ENCODE measurements at regions not wholly inside any gene's neighbourhood (a gene's known extent, or its start where the extent isn't known, plus 50 kb on each side); places are given as distances from the start of the nearest gene placed in this dataset.
"Not testable (repeated sequence)": the region's sequence is repeated elsewhere in the genome, so short reads cannot be mapped to it uniquely, and the experiment has no call there.

DNA sequence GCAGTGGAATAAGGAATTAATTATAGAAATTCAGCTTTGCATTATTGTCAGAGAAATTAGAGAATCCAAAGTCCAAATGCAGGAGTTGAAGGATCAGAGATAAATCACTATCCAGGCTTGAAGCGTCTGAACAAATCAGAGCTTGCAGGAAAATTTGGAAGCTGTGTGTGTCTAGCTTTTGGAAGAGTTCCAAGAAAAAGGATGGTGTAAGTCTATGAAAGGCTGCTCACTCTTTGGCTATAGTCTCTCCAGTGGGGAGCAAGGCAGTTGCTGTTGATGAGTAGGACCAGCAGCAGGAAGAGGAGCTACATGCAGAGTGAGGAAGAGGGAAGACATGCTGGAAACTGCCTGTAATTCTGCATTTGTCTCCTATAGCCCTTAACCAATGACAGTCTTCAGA is 464.3 kb upstream of the GRM7 start:
- no peak overlapping the region for H3K27ac Mint-ChIP-seq

DNA sequence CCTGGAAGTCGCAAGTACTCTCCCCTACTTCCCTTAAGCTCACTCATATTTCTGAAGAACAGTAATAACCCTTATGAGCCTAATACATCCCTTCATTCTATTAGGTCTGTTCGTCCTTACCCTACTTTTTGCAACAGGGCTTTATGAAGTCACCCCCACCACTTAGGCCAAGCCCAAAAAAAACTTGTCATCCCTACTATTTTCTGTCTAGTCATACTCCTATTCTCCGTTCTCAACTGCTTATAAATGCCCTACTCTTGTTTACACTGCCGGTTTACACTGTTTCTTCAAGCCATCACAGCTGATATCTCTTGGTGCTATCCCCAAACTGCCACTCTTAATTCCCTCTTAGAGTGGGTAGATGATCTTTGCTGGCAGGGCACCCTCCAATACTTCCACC is 458.2 kb upstream of the GRM7 start:
- H3K36me3 Mint-ChIP-seq (ENCODE audit: low read depth); ATAC-seq; H3K4me1 Mint-ChIP-seq (ENCODE audit: low read depth); intact Hi-C loops (cut with micrococcal nuclease); POLR2A ChIA-PET; H3K9me3 Mint-ChIP-seq; H3K4me3 Mint-ChIP-seq; H3K27ac Mint-ChIP-seq; H3K27me3 Mint-ChIP-seq; CTCF ChIA-PET; DNase-seq: not testable (repeated sequence)

More for the DNA sequence above, 464.3 kb upstream of the GRM7 start:
- intact Hi-C loops (cut with micrococcal nuclease), result no loop called here
- TF ChIP-seq CTCF (IDR thresholded peaks at IDR 0.05), result no peak
- DNase-seq (no peak), ATAC-seq (no peak)
- no peaks in the 10 kb centered on the region for H3K4me1 Mint-ChIP-seq (ENCODE audit: low read depth)
- ChIA-PET CTCF (no interaction called here), POLR2A (no interaction called here)
- H3K4me3 Mint-ChIP-seq, result no peak overlapping the region
- H3K9me3 Mint-ChIP-seq, result no peaks in the 10 kb centered on the region
- H3K36me3 Mint-ChIP-seq (ENCODE audit: low read depth), result no peaks in the 10 kb centered on the region
- no peaks in the 10 kb centered on the region for H3K27me3 Mint-ChIP-seq

GRCh38 chr3:6406923-6407322 is 454.0 kb upstream of the GRM7 start:
- H3K27me3 Mint-ChIP-seq; DNase-seq; H3K36me3 Mint-ChIP-seq (ENCODE audit: low read depth); H3K4me3 Mint-ChIP-seq; H3K4me1 Mint-ChIP-seq (ENCODE audit: low read depth); ATAC-seq; H3K9me3 Mint-ChIP-seq; intact Hi-C loops (cut with micrococcal nuclease); POLR2A ChIA-PET; H3K27ac Mint-ChIP-seq: not testable (repeated sequence)
- CTCF ChIA-PET, result interaction anchor here (0.7 kb wide), 1 partner anchor 43 kb away, joined by 4 read pairs; no protein-coding TSS in a partner anchor

- no peak for DNase-seq
- H3K4me3 Mint-ChIP-seq, result no peak overlapping the region
- no peaks in the 10 kb centered on the region for H3K4me1 Mint-ChIP-seq (ENCODE audit: low read depth)
These were observed 444.8 kb upstream of the GRM7 start for GRCh38 chr3:6416049-6416661.

GRCh38 chr3:6417174-6417573 is 443.7 kb upstream of the GRM7 start:
- ATAC-seq (no peak), DNase-seq (no peak)
- no peak overlapping the region for H3K27ac Mint-ChIP-seq
- CTCF ChIA-PET, result no interaction called here
- no peaks in the 10 kb centered on the region for H3K27me3 Mint-ChIP-seq
- no peak for TF ChIP-seq CTCF (IDR thresholded peaks at IDR 0.05)
- POLR2A ChIA-PET, result no interaction called here
- intact Hi-C loops (cut with micrococcal nuclease), result no loop called here
- H3K4me1 Mint-ChIP-seq (ENCODE audit: low read depth), result no peaks in the 10 kb centered on the region
- H3K4me3 Mint-ChIP-seq, result no peak overlapping the region
- H3K36me3 Mint-ChIP-seq (ENCODE audit: low read depth), result no peaks in the 10 kb centered on the region
- H3K9me3 Mint-ChIP-seq, result peaks cover 6% of the 10 kb centered on the region

More at GRCh38 chr3:6416049-6416661, 444.8 kb upstream of the GRM7 start:
- peaks cover 6% of the 10 kb centered on the region for H3K9me3 Mint-ChIP-seq
- POLR2A ChIA-PET, result no interaction called here
- no peak for ATAC-seq
- H3K36me3 Mint-ChIP-seq (ENCODE audit: low read depth), result no peaks in the 10 kb centered on the region
- H3K27me3 Mint-ChIP-seq, result no peaks in the 10 kb centered on the region
- H3K27ac Mint-ChIP-seq, result no peak overlapping the region
- intact Hi-C loops (cut with micrococcal nuclease), result no loop called here
- TF ChIP-seq CTCF (IDR thresholded peaks at IDR 0.05), result no peak
- CTCF ChIA-PET, result no interaction called here

GRCh38 chr3:6418485-6418884 is 442.4 kb upstream of the GRM7 start:
- Mint-ChIP-seq H3K4me3 (no peak overlapping the region), H3K36me3 (ENCODE audit: low read depth) (no peaks in the 10 kb centered on the region), H3K9me3 (peaks cover 8% of the 10 kb centered on the region), H3K27me3 (no peaks in the 10 kb centered on the region), H3K4me1 (ENCODE audit: low read depth) (no peaks in the 10 kb centered on the region), H3K27ac (no peak overlapping the region)
- no peak for TF ChIP-seq CTCF (IDR thresholded peaks at IDR 0.05)
- ChIA-PET CTCF (no interaction called here), POLR2A (no interaction called here)
- no peak for ATAC-seq
- no peak for DNase-seq
- intact Hi-C loops (cut with micrococcal nuclease), result no loop called here
